HepG2 (cell line): ENCODE measurements at regions not wholly inside any gene's neighbourhood (a gene's known extent, or its start where the extent isn't known, plus 50 kb on each side); places are given as distances from the start of the nearest gene placed in this dataset.

Experiments used
- FOXA1 ChIP-seq, 2 experiments: fragments of 450-650 bp in 1 of 2; sonication (generic) in 1 of 2; formaldehyde crosslinking in 1 of 2; IDR thresholded peaks; 2 replicates each; pipeline versions ENCODE4 v1.4.0 to v1.6.1; 2016 to 2020; ENCODE audit warnings: missing genetic modification reagents in 1 of 2
- FOXM1 ChIP-seq: sonication (generic); formaldehyde crosslinking; IDR thresholded peaks from 2 replicates; pipeline ENCODE4 v1.5.0; 2020; ENCODE audit warnings: missing genetic modification reagents
- KDM5B ChIP-seq: sonication (generic); formaldehyde crosslinking; IDR thresholded peaks from 2 replicates; pipeline ENCODE4 v1.4.0; 2020; ENCODE audit warnings: missing genetic modification reagents, mild to moderate bottlenecking, borderline replicate concordance
- RBAK ChIP-seq: sonication (generic); formaldehyde crosslinking; IDR thresholded peaks from 2 replicates; pipeline ENCODE4 v1.5.1; 2020; ENCODE audit warnings: mild to moderate bottlenecking, missing genetic modification reagents
- SIN3A ChIP-seq: IDR thresholded peaks from 2 replicates; pipeline ENCODE4 v1.6.1; 2011; ENCODE audit warnings: low read depth, mild to moderate bottlenecking, control low read depth, low read length, borderline replicate concordance
- SNRNP70 ChIP-seq: fragments of 200-400 bp; formaldehyde crosslinking; IDR thresholded peaks from 2 replicates; pipeline ENCODE4 v1.6.1; 2017; ENCODE audit warnings: mild to moderate bottlenecking, low read depth, low read length, moderate library complexity
- TP53 ChIP-seq: sonication (generic); formaldehyde crosslinking; conservative IDR thresholded peaks from 2 replicates; pipeline ENCODE4 v1.4.0; 2020; ENCODE audit warnings: missing genetic modification reagents
- ZBED4 ChIP-seq: sonication (generic); formaldehyde crosslinking; IDR thresholded peaks from 2 replicates; pipeline ENCODE4 v1.4.0; 2020; ENCODE audit warnings: missing genetic modification reagents, borderline replicate concordance
- ZNF746 ChIP-seq: sonication (generic); formaldehyde crosslinking; IDR thresholded peaks from 2 replicates; pipeline ENCODE4 v1.8.0; 2022; ENCODE audit warnings: mild to moderate bottlenecking, missing genetic modification reagents

DNA sequence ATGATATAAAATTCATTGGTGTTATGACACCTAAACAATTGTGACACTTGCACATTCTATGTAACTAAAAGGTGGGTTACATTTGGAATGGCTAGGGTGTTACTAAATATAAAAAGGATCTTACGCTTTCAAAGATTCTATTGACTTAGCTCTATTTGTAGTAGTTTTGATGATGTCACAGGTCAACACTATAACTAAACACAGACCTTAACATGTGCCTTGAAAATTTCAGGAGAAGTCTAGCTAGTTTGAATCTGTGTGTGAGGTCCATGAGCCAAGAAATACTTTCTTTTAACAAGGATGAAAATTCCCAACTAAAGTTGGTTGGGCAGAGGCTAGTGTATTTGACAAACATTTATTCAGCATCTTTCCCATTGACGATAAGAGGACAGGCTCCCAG lies 298.0 kb downstream of the GPAT3 start:
- TF ChIP-seq KDM5B (CRISPR knock-in tag) = no peak
- TF ChIP-seq ZNF746 (CRISPR knock-in tag) = no peak
- no peak for TF ChIP-seq RBAK (CRISPR knock-in tag)
- TF ChIP-seq TP53 = no peak
- no peak for TF ChIP-seq FOXA1 (IDR thresholded peaks at IDR 0.05)
- TF ChIP-seq FOXA1 (CRISPR knock-in tag; IDR thresholded peaks at IDR 0.05) = no peak
- no peak for TF ChIP-seq SIN3A
- TF ChIP-seq SNRNP70 = no peak
- no peak for TF ChIP-seq FOXM1 (CRISPR knock-in tag)
- TF ChIP-seq ZBED4 (CRISPR knock-in tag) = no peak
